IPS-NIHi11 (cell line): ENCODE measurements at regions not wholly inside any gene's neighbourhood (a gene's known extent, or its start where the extent isn't known, plus 50 kb on each side); places are given as distances from the start of the nearest gene placed in this dataset.

Source experiments
- DNase-seq: peaks from one replicate; pipeline ENCODE4 v3.0.0; 2012; ENCODE audit warnings: mixed read lengths, low spot score

GRCh38 chr16:6131526-6132050 lies 1034.0 kb upstream of the EEF2KMT start:
- DNase-seq: no peak

GRCh38 chr16:6125483-6126259 lies 1028.1 kb upstream of the EEF2KMT start:
- DNase-seq: no peak

GRCh38 chr16:6124136-6124535 lies 1026.5 kb upstream of the EEF2KMT start:
- peak; percentile 38 for DNase-seq

- DNase-seq: no peak
Measured at GRCh38 chr16:6122401-6122800, 1024.8 kb upstream of the EEF2KMT start.

- DNase-seq: no peak
Measured at GRCh38 chr16:6114691-6115090, 1017.1 kb upstream of the EEF2KMT start.

- no peak for DNase-seq
Measured at GRCh38 chr16:6113749-6114148, 1016.2 kb upstream of the EEF2KMT start.

GRCh38 chr16:6112700-6113099 lies 1015.1 kb upstream of the EEF2KMT start:
- DNase-seq: no peak

GRCh38 chr16:6111390-6111789 lies 1013.8 kb upstream of the EEF2KMT start:
- DNase-seq: no peak

GRCh38 chr16:6110346-6110745 lies 1012.8 kb upstream of the EEF2KMT start:
- DNase-seq: no peak

- DNase-seq: no peak
Measured at GRCh38 chr16:6106061-6106460, 1008.5 kb upstream of the EEF2KMT start.

- no peak for DNase-seq
Measured at GRCh38 chr16:6105115-6105514, 1007.5 kb upstream of the EEF2KMT start.

GRCh38 chr16:6104428-6104827 lies 1006.8 kb upstream of the EEF2KMT start:
- DNase-seq: no peak

- no peak for DNase-seq
Measured at GRCh38 chr16:6103561-6103960, 1006.0 kb upstream of the EEF2KMT start.

GRCh38 chr16:6099102-6099501 lies 1001.5 kb upstream of the EEF2KMT start:
- DNase-seq: no peak

- DNase-seq: no peak
Measured at GRCh38 chr16:6096931-6097670, 999.5 kb upstream of the EEF2KMT start.

GRCh38 chr16:6095414-6095813 lies 997.8 kb upstream of the EEF2KMT start:
- DNase-seq: no peak

- no peak for DNase-seq
Measured at GRCh38 chr16:6091021-6091420, 993.4 kb upstream of the EEF2KMT start.

GRCh38 chr16:6081320-6081976 lies 983.9 kb upstream of the EEF2KMT start:
- peak; percentile 73 for DNase-seq

- DNase-seq: no peak
Measured at GRCh38 chr16:6076631-6077030, 979.0 kb upstream of the EEF2KMT start.

GRCh38 chr16:6068063-6068462 lies 970.5 kb upstream of the EEF2KMT start:
- DNase-seq: no peak

- DNase-seq: no peak
Measured at GRCh38 chr16:6066652-6067051, 969.1 kb upstream of the EEF2KMT start.

- DNase-seq: no peak
Measured at GRCh38 chr16:6063526-6063925, 965.9 kb upstream of the EEF2KMT start.

GRCh38 chr16:6059671-6060070 lies 962.1 kb upstream of the EEF2KMT start:
- no peak for DNase-seq
